HCT116 (cell line): ENCODE measurements at regions not wholly inside any gene's neighbourhood (a gene's known extent, or its start where the extent isn't known, plus 50 kb on each side); places are given as distances from the start of the nearest gene placed in this dataset.

Experiments used
- EZH2phosphoT487 ChIP-seq: fragments of 200-600 bp; IDR thresholded peaks from 2 replicates; pipeline ENCODE4 v1.6.1; 2018; ENCODE audit warnings: antibody characterized with exemption, borderline replicate concordance
- SP1 ChIP-seq: IDR thresholded peaks from 2 replicates; pipeline ENCODE4 v1.6.1; 2012; ENCODE audit warnings: low read depth

DNA sequence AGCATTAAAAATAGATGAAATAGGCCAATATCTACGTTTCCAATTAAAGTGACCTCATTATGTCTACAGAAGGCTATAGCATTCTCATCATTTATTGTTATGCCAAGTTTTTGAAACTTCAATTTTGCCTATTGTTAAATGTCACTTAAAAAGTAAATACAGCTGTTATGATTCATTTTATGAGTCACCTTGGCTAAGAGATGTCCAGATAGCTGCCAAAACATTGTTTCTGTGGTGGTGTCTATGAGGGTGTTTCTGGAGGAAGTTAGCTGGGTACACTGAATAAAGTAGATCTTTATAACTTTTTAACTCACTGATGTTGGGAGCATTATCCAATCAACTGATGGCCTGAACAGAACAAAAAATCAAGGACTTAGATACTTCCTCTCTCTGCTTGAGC, 1209.7 kb upstream of the PCDH9 start:
- TF ChIP-seq EZH2phosphoT487 (no peak), SP1 (no peak)
